H1 (cell line): ENCODE measurements at regions not wholly inside any gene's neighbourhood (a gene's known extent, or its start where the extent isn't known, plus 50 kb on each side); places are given as distances from the start of the nearest gene placed in this dataset.

Experiments
- CTCF ChIA-PET: fragments of 300-600 bp; sonication (Branson Sonifier 250); formaldehyde crosslinking; loops from one replicate; lab custom pipeline; 2021; ENCODE audit not compliant: partially characterized antibody; lab: Charles Lee
- POLR2A ChIA-PET: fragments of 300-600 bp; sonication (Branson Sonifier 250); formaldehyde crosslinking; loops from one replicate; lab custom pipeline; 2021; ENCODE audit warnings: inconsistent platforms; ENCODE audit not compliant: partially characterized antibody; lab: Charles Lee
- DNase-seq, 2 experiments: peaks; one replicate each; pipeline versions ENCODE4 v3.0.0 to v3.0.0-alpha.2; 2010 to 2022; ENCODE audit warnings: low spot score in 2 of 2, low read depth in 1 of 2, mixed read lengths in 1 of 2
- FAIRE-seq: peaks from 2 replicates; lab custom pipeline; 2011; peaks lifted over from hg19 to GRCh38; lab: Jason Lieb, UNC
- H2AFZ ChIP-seq: 2 replicates; pipeline ENCODE4 v1.8.1; 2012; ENCODE audit warnings: low read length, inconsistent platforms
- H2AK5ac ChIP-seq: 2 replicates; pipeline ENCODE4 v1.6.1; 2013; ENCODE audit warnings: low read depth, low read length
- H2BK120ac ChIP-seq: replicated peaks from 2 replicates; pipeline ENCODE3; 2013; ENCODE audit warnings: low read depth, low read length, inconsistent platforms
- H2BK12ac ChIP-seq: 2 replicates; pipeline ENCODE4 v1.6.1; 2013; ENCODE audit warnings: low read depth, low read length
- H2BK15ac ChIP-seq: 2 replicates; pipeline ENCODE4 v1.6.1; 2013; ENCODE audit warnings: low read length
- H2BK20ac ChIP-seq: 2 replicates; pipeline ENCODE4 v1.6.1; 2013; ENCODE audit warnings: low read length
- H2BK5ac ChIP-seq: 2 replicates; pipeline ENCODE4 v1.6.1; 2013; ENCODE audit warnings: low read depth, low read length
- H3K14ac ChIP-seq: 2 replicates; pipeline ENCODE4 v1.6.1; 2013; ENCODE audit warnings: inconsistent platforms; ENCODE audit not compliant: insufficient read length
- H3K18ac ChIP-seq: 2 replicates; pipeline ENCODE4 v1.6.1; 2013; ENCODE audit warnings: low read length; ENCODE audit errors: extremely low read depth
- H3K23ac ChIP-seq: 2 replicates; pipeline ENCODE4 v1.6.1; 2013; ENCODE audit warnings: inconsistent platforms; ENCODE audit not compliant: insufficient read length
- H3K23me2 ChIP-seq: 2 replicates; pipeline ENCODE4 v1.6.1; 2013; ENCODE audit warnings: low read depth, low read length
- H3K27ac ChIP-seq: 2 replicates; pipeline ENCODE4 v1.6.1; 2011; ENCODE audit warnings: low read depth, low read length, inconsistent platforms
- H3K27me3 ChIP-seq, 4 experiments: replicated peaks in 1 of 4; 1 replicate in 1 of 4; 2 replicates in 3 of 4; pipeline versions ENCODE4 v1.6.1 to v1.8.1; 2011 to 2013; ENCODE audit warnings: low read length in 3 of 4, mild to moderate bottlenecking in 3 of 4, inconsistent platforms in 2 of 4, mixed read lengths in 2 of 4, moderate library complexity in 1 of 4; ENCODE audit not compliant: control insufficient read depth in 3 of 4, insufficient read depth in 3 of 4; ENCODE audit errors: extremely low read depth in 1 of 4
- H3K36me3 ChIP-seq, 4 experiments: 2 replicates each; pipeline versions ENCODE4 v1.6.1 to v1.8.1; 2011 to 2013; ENCODE audit warnings: mild to moderate bottlenecking in 4 of 4, low read length in 3 of 4, moderate library complexity in 2 of 4, control low read depth in 1 of 4, inconsistent platforms in 1 of 4; ENCODE audit not compliant: insufficient read depth in 4 of 4, control insufficient read depth in 2 of 4
- H3K4ac ChIP-seq: replicated peaks from 2 replicates; pipeline ENCODE3; 2013; ENCODE audit warnings: low read length, low read depth, mixed read lengths, inconsistent platforms; ENCODE audit not compliant: insufficient read length
- H3K4me1 ChIP-seq, 4 experiments: replicated peaks in 1 of 4; 1 replicate in 1 of 4; 2 replicates in 3 of 4; pipeline versions ENCODE4 v1.6.1 to v1.8.1; 2011 to 2013; ENCODE audit warnings: low read length in 3 of 4, inconsistent platforms in 2 of 4, mixed read lengths in 1 of 4; ENCODE audit not compliant: insufficient read depth in 4 of 4, control insufficient read depth in 3 of 4
- H3K4me2 ChIP-seq, 2 experiments: 2 replicates each; pipeline versions ENCODE4 v1.6.1 to v1.8.1; 2011 to 2013; ENCODE audit warnings: low read depth in 2 of 2, low read length in 2 of 2, control low read depth in 1 of 2, inconsistent platforms in 1 of 2, mild to moderate bottlenecking in 1 of 2; ENCODE audit not compliant: insufficient read depth in 1 of 2
- H3K4me3 ChIP-seq, 4 experiments: fragments of 200-600, 300-600 bp in 1 of 4; sonication (generic), shearing (Covaris generic), sonication (Bioruptor Twin) in 1 of 4; 2 replicates each; pipeline versions ENCODE4 v1.5.1 to v1.8.1; 2011 to 2016; ENCODE audit warnings: low read length in 4 of 4, low read depth in 3 of 4, control low read depth in 2 of 4, inconsistent platforms in 2 of 4, mild to moderate bottlenecking in 2 of 4, mixed read lengths in 1 of 4, moderate library complexity in 1 of 4; ENCODE audit not compliant: insufficient read depth in 2 of 4; ENCODE audit errors: extremely low read depth in 1 of 4
- H3K56ac ChIP-seq: replicated peaks from 2 replicates; pipeline ENCODE3; 2013; ENCODE audit warnings: low read depth, mild to moderate bottlenecking, mixed read lengths, low read length, inconsistent platforms; ENCODE audit not compliant: insufficient read length
- H3K79me1 ChIP-seq: 2 replicates; pipeline ENCODE4 v1.6.1; 2013; ENCODE audit warnings: low read depth, low read length, control low read depth
- H3K79me2 ChIP-seq, 2 experiments: 2 replicates each; pipeline versions ENCODE4 v1.6.1 to v1.8.1; 2012 to 2013; ENCODE audit warnings: low read length in 2 of 2, mild to moderate bottlenecking in 2 of 2, inconsistent platforms in 1 of 2; ENCODE audit not compliant: insufficient read depth in 2 of 2, control insufficient read depth in 1 of 2
- H3K9ac ChIP-seq, 4 experiments: replicated peaks in 1 of 4; 1 replicate in 1 of 4; 2 replicates in 3 of 4; pipeline versions ENCODE4 v1.6.1 to v1.8.1; 2011 to 2013; ENCODE audit warnings: low read depth in 3 of 4, low read length in 3 of 4, control low read depth in 2 of 4, mild to moderate bottlenecking in 2 of 4, moderate library complexity in 2 of 4, inconsistent platforms in 1 of 4; ENCODE audit errors: extremely low read depth in 1 of 4
- H3K9me3 ChIP-seq, 2 experiments: 2 replicates each; pipeline versions ENCODE4 v1.6.1 to v1.8.1; 2012 to 2013; ENCODE audit warnings: mild to moderate bottlenecking in 2 of 2, moderate library complexity in 2 of 2, control low read depth in 1 of 2, inconsistent platforms in 1 of 2, low read depth in 1 of 2, low read length in 1 of 2, mixed read lengths in 1 of 2; ENCODE audit not compliant: insufficient read depth in 2 of 2
- H4K20me1 ChIP-seq, 2 experiments: replicated peaks in 1 of 2; 2 replicates each; pipeline versions ENCODE3 to v1.8.1; 2011 to 2013; ENCODE audit warnings: inconsistent platforms in 2 of 2, low read length in 2 of 2, mild to moderate bottlenecking in 1 of 2; ENCODE audit not compliant: insufficient read depth in 2 of 2, control insufficient read depth in 1 of 2
- H4K5ac ChIP-seq: 2 replicates; pipeline ENCODE4 v1.6.1; 2013; ENCODE audit warnings: low read length, low read depth, mixed read lengths, inconsistent platforms; ENCODE audit not compliant: insufficient read length
- H4K8ac ChIP-seq: 2 replicates; pipeline ENCODE4 v1.8.0; 2013; ENCODE audit warnings: mild to moderate bottlenecking, moderate library complexity, low read length, inconsistent platforms; ENCODE audit not compliant: insufficient read depth; ENCODE audit errors: extremely low read depth
- H4K91ac ChIP-seq: replicated peaks from 2 replicates; pipeline ENCODE3; 2013; ENCODE audit warnings: low read length, mixed read lengths, inconsistent platforms; ENCODE audit not compliant: insufficient read length
- CREB1 ChIP-seq: IDR thresholded peaks from 2 replicates; pipeline ENCODE4 v1.6.1; 2012; ENCODE audit warnings: inconsistent platforms
- CTCF ChIP-seq, 3 experiments: IDR thresholded peaks; 1 replicate in 2 of 3; 2 replicates in 1 of 3; pipeline versions ENCODE4 v1.5.1 to v1.6.1; 2011; ENCODE audit warnings: low read length in 3 of 3, mild to moderate bottlenecking in 3 of 3, inconsistent platforms in 2 of 3, low read depth in 1 of 3, moderate library complexity in 1 of 3; ENCODE audit not compliant: insufficient read depth in 1 of 3; ENCODE audit errors: control extremely low read depth in 1 of 3
- EGR1 ChIP-seq: IDR thresholded peaks from 2 replicates; pipeline ENCODE4 v1.6.1; 2011; ENCODE audit warnings: low read depth, low read length, borderline replicate concordance
- MAFK ChIP-seq: IDR thresholded peaks from 2 replicates; pipeline ENCODE4 v1.6.1; 2012; ENCODE audit warnings: low read depth, mild to moderate bottlenecking, improper control_type of control experiment, low read length
- MAX ChIP-seq: IDR thresholded peaks from 2 replicates; pipeline ENCODE4 v1.6.1; 2012; ENCODE audit warnings: inconsistent platforms
- NANOG ChIP-seq: IDR thresholded peaks from 2 replicates; pipeline ENCODE4 v1.6.1; 2011; ENCODE audit warnings: low read length, low read depth, mild to moderate bottlenecking, inconsistent platforms; ENCODE audit not compliant: insufficient read depth, poor library complexity, severe bottlenecking
- RNF2 ChIP-seq: fragments of 200-900, 300-1000 bp; sonication (generic); IDR thresholded peaks from 2 replicates; pipeline ENCODE4 v1.7.1; 2016; ENCODE audit warnings: borderline replicate concordance, low read depth, mild to moderate bottlenecking, antibody characterized with exemption, low read length; ENCODE audit not compliant: poor library complexity, severe bottlenecking; ENCODE audit errors: missing control alignments
- SP2 ChIP-seq: IDR thresholded peaks from 2 replicates; pipeline ENCODE4 v1.6.1; 2012; ENCODE audit warnings: mild to moderate bottlenecking, low read length, inconsistent platforms
- TBP ChIP-seq: IDR thresholded peaks from 2 replicates; pipeline ENCODE4 v1.6.1; 2011; ENCODE audit warnings: low read depth, low read length, improper control_type of control experiment
- TEAD4 ChIP-seq: IDR thresholded peaks from 2 replicates; pipeline ENCODE4 v1.6.1; 2012; ENCODE audit warnings: low read depth, low read length, inconsistent platforms, mixed read lengths
- YY1 ChIP-seq: IDR thresholded peaks from 2 replicates; pipeline ENCODE4 v1.6.1; 2011; ENCODE audit warnings: low read depth, mild to moderate bottlenecking, low read length
- WGBS, 2 experiments: shearing (Covaris generic) in 1 of 2; methylation state at CpG; one replicate each; pipeline versions ENCODE4 v1.1.6 to v1.1.7; 2013 to 2015; ENCODE audit warnings: low lambda C conversion rate in 2 of 2, mixed read lengths in 2 of 2, inconsistent platforms in 1 of 2, low coverage in 1 of 2, missing lambda C conversion rate in 1 of 2; ENCODE audit not compliant: insufficient replicate concordance in 2 of 2, insufficient coverage in 1 of 2, insufficient read length in 1 of 2; ENCODE audit errors: extremely low coverage in 1 of 2, missing lambda C conversion rate in 1 of 2; 5-methylcytosine and 5-hydroxymethylcytosine counted together

- no peak overlapping the region for H3K14ac ChIP-seq
- CTCF ChIA-PET = interaction anchor here (0.6 to 2.3 kb wide), 38 partner anchors 9 to 864 kb away, joined by 3 to 17 read pairs (median 3); no protein-coding TSS in a partner anchor
- H2AK5ac ChIP-seq = no peak overlapping the region
- no peak overlapping the region for H3K9ac ChIP-seq
- peak; percentile 39 to 89 for DNase-seq
- H2BK20ac ChIP-seq = no peak overlapping the region
- H3K9me3 ChIP-seq = no peaks in the 10 kb centered on the region
- H3K79me1 ChIP-seq = no peaks in the 10 kb centered on the region
- POLR2A ChIA-PET = no interaction called here
- H2BK15ac ChIP-seq = no peak overlapping the region
- no peak overlapping the region for H3K56ac ChIP-seq
- H2BK12ac ChIP-seq = no peak overlapping the region
- H3K36me3 ChIP-seq = no peaks in the 10 kb centered on the region
- no peak overlapping the region for H3K4me2 ChIP-seq
- peaks cover 0 to 2% (median 0%) of the 10 kb centered on the region in 4 experiments; a peak in 1 of 7 replicates for H3K27me3 ChIP-seq
- no peaks in the 10 kb centered on the region for H3K4me1 ChIP-seq
- no peaks in the 10 kb centered on the region for H3K79me2 ChIP-seq
- no peak overlapping the region for H3K4me3 ChIP-seq
- H3K27ac ChIP-seq = no peak overlapping the region
- 44% methylated on average over 18 of the region's 18 CpGs; no CpG with 5 or more reads in 1 of the 2 experiments for WGBS, 2 experiments
- no peaks in the 10 kb centered on the region for H4K20me1 ChIP-seq
- H2BK120ac ChIP-seq = no peak overlapping the region
- no peak overlapping the region for H3K18ac ChIP-seq
- no peak overlapping the region for H2AFZ ChIP-seq
- no peak overlapping the region for H4K5ac ChIP-seq
- no peak overlapping the region for H3K23ac ChIP-seq
- no peak overlapping the region for H3K4ac ChIP-seq
- H3K23me2 ChIP-seq = no peaks in the 10 kb centered on the region
- H2BK5ac ChIP-seq = no peak overlapping the region
- peak; percentile 63 for FAIRE-seq
- no peak overlapping the region; the same call in 1 of the 2 replicates for H4K8ac ChIP-seq
- no peak overlapping the region for H4K91ac ChIP-seq
- TF ChIP-seq CREB1 (peak; percentile 8; the same call in 1 of the 2 replicates), TBP (no peak), TEAD4 (no peak), SP2 (no peak), RNF2 (no peak), YY1 (no peak), CTCF (IDR thresholded peaks at IDR 0.05; ENCODE audit: control extremely low read depth in 1 of 3, insufficient read depth in 1 of 3, low read depth in 1 of 3, low read length in 3 of 3) (peak; percentile 74 to 85 (median 84)), EGR1 (no peak), NANOG (no peak), MAFK (no peak), MAX (no peak)
These were observed 152.4 kb downstream of the KIF20B start for GRCh38 chr10:89853781-89854191.
